PFSK-1 (cell line): ENCODE measurements at regions not wholly inside any gene's neighbourhood (a gene's known extent, or its start where the extent isn't known, plus 50 kb on each side); places are given as distances from the start of the nearest gene placed in this dataset.

Source experiments
- FOXP2 ChIP-seq: optimal IDR thresholded peaks from 2 replicates; pipeline ENCODE3; 2011; ENCODE audit warnings: borderline replicate concordance, control low read depth, inconsistent platforms; ENCODE audit not compliant: insufficient read depth; ENCODE audit errors: extremely low read length, extremely low read depth
- POLR2AphosphoS5 ChIP-seq: IDR thresholded peaks from 2 replicates; pipeline ENCODE4 v1.6.1; 2012; ENCODE audit warnings: low read depth, mild to moderate bottlenecking, control low read depth, low read length, moderate library complexity
- SIN3A ChIP-seq: IDR thresholded peaks from 2 replicates; pipeline ENCODE4 v1.6.1; 2012; ENCODE audit warnings: mild to moderate bottlenecking, low read length, moderate library complexity, borderline replicate concordance; ENCODE audit not compliant: insufficient read depth
- TAF1 ChIP-seq: IDR thresholded peaks from 2 replicates; pipeline ENCODE4 v1.6.1; 2012; ENCODE audit warnings: low read length, control low read depth, borderline replicate concordance; ENCODE audit not compliant: insufficient read depth
- TF ChIP-seq, protein P1 (sequence below), 2 experiments: IDR thresholded peaks; 2 replicates each; pipeline versions ENCODE4 v1.6.1 to v1.8.0; 2011 to 2012; ENCODE audit warnings: low read depth in 2 of 2, low read length in 2 of 2, control low read depth in 1 of 2, inconsistent platforms in 1 of 2, mild to moderate bottlenecking in 1 of 2, moderate library complexity in 1 of 2; ENCODE audit not compliant: insufficient read depth in 1 of 2

GRCh38 chr12:42008996-42009395 is 135.7 kb downstream of the GXYLT1 start:
- TF ChIP-seq SIN3A = no peak
- no peak for TF ChIP-seq TAF1
- TF ChIP-seq POLR2AphosphoS5 = no peak
- TF ChIP-seq, protein P1, sequence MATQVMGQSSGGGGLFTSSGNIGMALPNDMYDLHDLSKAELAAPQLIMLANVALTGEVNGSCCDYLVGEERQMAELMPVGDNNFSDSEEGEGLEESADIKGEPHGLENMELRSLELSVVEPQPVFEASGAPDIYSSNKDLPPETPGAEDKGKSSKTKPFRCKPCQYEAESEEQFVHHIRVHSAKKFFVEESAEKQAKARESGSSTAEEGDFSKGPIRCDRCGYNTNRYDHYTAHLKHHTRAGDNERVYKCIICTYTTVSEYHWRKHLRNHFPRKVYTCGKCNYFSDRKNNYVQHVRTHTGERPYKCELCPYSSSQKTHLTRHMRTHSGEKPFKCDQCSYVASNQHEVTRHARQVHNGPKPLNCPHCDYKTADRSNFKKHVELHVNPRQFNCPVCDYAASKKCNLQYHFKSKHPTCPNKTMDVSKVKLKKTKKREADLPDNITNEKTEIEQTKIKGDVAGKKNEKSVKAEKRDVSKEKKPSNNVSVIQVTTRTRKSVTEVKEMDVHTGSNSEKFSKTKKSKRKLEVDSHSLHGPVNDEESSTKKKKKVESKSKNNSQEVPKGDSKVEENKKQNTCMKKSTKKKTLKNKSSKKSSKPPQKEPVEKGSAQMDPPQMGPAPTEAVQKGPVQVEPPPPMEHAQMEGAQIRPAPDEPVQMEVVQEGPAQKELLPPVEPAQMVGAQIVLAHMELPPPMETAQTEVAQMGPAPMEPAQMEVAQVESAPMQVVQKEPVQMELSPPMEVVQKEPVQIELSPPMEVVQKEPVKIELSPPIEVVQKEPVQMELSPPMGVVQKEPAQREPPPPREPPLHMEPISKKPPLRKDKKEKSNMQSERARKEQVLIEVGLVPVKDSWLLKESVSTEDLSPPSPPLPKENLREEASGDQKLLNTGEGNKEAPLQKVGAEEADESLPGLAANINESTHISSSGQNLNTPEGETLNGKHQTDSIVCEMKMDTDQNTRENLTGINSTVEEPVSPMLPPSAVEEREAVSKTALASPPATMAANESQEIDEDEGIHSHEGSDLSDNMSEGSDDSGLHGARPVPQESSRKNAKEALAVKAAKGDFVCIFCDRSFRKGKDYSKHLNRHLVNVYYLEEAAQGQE (IDR thresholded peaks at IDR 0.05; ENCODE audit: insufficient read depth in 1 of 2, low read depth in 2 of 2, low read length in 2 of 2) = no peak
- no peak for TF ChIP-seq FOXP2

DNA sequence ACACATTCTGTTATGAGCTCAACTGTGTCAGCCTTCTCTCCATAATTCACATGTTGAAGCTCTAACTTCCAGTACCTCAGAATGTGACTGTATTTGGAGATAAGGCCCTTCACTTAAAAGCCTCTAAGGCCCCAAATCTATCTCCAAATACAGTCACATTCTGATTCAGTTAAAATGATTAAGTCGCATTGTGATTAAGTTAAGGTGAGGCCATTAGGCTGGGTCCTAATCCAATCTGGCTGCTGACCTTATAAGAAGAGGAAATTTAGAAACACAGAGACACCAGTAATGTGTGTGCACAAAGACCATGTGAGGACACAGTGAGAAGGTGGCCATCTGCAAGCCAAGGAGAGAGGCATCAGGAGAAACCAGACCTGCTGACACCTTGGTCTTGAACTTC is 141.6 kb downstream of the GXYLT1 start:
- no peak for TF ChIP-seq SIN3A
- no peak for TF ChIP-seq POLR2AphosphoS5
- TF ChIP-seq TAF1 = no peak
- no peak for TF ChIP-seq FOXP2
- TF ChIP-seq, protein P1 (IDR thresholded peaks at IDR 0.05; ENCODE audit: insufficient read depth in 1 of 2, low read depth in 2 of 2, low read length in 2 of 2) = no peak

DNA sequence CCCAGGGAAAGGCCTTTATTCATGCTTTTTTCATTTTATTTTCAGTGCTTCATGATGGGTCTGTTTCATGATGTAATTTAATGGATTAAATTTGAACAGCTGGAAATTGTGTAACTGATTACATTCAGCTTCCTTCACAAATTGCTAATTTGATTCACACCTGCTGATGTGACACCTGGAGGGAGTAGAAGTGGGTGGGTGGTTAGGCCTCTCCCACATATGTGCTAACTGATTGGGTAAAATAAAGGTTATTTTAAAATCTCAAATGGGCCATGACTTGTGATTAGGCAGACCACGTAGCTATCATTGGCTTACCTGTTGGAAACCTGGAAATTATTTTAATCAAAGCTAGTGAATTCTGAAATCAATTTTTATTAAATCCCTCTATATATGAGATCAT is 142.1 kb downstream of the GXYLT1 start:
- TF ChIP-seq POLR2AphosphoS5 = no peak
- no peak for TF ChIP-seq FOXP2
- TF ChIP-seq TAF1 = no peak
- TF ChIP-seq, protein P1 (IDR thresholded peaks at IDR 0.05; ENCODE audit: insufficient read depth in 1 of 2, low read depth in 2 of 2, low read length in 2 of 2) = no peak
- TF ChIP-seq SIN3A = no peak

DNA sequence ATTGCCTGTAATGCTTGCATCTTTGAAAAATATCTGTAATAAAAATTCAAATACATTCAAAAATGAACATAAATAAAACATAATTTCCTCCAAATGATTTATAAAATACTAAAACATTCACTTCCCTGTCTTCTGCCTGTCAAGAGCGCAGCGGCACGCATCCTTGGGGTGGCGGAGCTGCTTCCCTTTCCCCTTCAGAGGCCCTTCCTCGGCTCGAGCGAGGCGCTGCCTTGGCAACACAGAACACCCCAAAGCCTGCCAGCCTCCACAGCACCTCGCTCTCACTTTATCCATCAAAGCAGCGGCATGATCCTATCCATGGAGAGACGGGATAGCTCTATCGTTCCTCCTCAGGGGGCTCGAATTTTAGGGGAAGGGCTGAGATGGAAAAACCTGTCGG is 146.2 kb downstream of the GXYLT1 start:
- TF ChIP-seq, protein P1 (IDR thresholded peaks at IDR 0.05; ENCODE audit: insufficient read depth in 1 of 2, low read depth in 2 of 2, low read length in 2 of 2) = no peak
- TF ChIP-seq SIN3A (no peak), TAF1 (no peak), POLR2AphosphoS5 (no peak), FOXP2 (no peak)

GRCh38 chr12:41993283-41993682 is 151.4 kb downstream of the GXYLT1 start:
- no peak for TF ChIP-seq POLR2AphosphoS5
